IPS-20b (cell line): ENCODE measurements at regions not wholly inside any gene's neighbourhood (a gene's known extent, or its start where the extent isn't known, plus 50 kb on each side); places are given as distances from the start of the nearest gene placed in this dataset.

Experiments
- H3K27ac ChIP-seq: one replicate; pipeline ENCODE4 v1.5.1; 2013; ENCODE audit warnings: low read length
- H3K27me3 ChIP-seq: 2 replicates; pipeline ENCODE4 v1.6.1; 2013; ENCODE audit warnings: mild to moderate bottlenecking, low read length, inconsistent platforms; ENCODE audit not compliant: insufficient read depth
- H3K36me3 ChIP-seq: 2 replicates; pipeline ENCODE4 v1.6.1; 2013; ENCODE audit warnings: low read depth, mild to moderate bottlenecking, inconsistent platforms, low read length, moderate library complexity; ENCODE audit not compliant: insufficient read depth
- H3K4me1 ChIP-seq: 2 replicates; pipeline ENCODE4 v1.6.1; 2013; ENCODE audit warnings: mild to moderate bottlenecking, control low read depth, inconsistent platforms, low read length, moderate library complexity; ENCODE audit not compliant: insufficient read depth
- H3K4me3 ChIP-seq: 2 replicates; pipeline ENCODE4 v1.5.1; 2013; ENCODE audit warnings: mild to moderate bottlenecking, low read length, inconsistent platforms
- H3K9ac ChIP-seq: 2 replicates; pipeline ENCODE4 v1.6.1; 2013; ENCODE audit warnings: low read depth, mild to moderate bottlenecking, inconsistent platforms, low read length, moderate library complexity
- H3K9me3 ChIP-seq: 2 replicates; pipeline ENCODE4 v1.6.1; 2013; ENCODE audit warnings: mild to moderate bottlenecking, low read depth, low read length, inconsistent platforms; ENCODE audit not compliant: insufficient read depth

- no peaks in the 10 kb centered on the region for H3K27me3 ChIP-seq
- H3K4me3 ChIP-seq, result no peak overlapping the region
- no peak overlapping the region for H3K9ac ChIP-seq
- peaks cover 7% of the 10 kb centered on the region for H3K4me1 ChIP-seq
- H3K27ac ChIP-seq, result no peak overlapping the region
- H3K9me3 ChIP-seq, result no peaks in the 10 kb centered on the region
- no peaks in the 10 kb centered on the region for H3K36me3 ChIP-seq
Measured at GRCh38 chr2:175829741-175830140, 172.3 kb downstream of the LNPK start.

DNA sequence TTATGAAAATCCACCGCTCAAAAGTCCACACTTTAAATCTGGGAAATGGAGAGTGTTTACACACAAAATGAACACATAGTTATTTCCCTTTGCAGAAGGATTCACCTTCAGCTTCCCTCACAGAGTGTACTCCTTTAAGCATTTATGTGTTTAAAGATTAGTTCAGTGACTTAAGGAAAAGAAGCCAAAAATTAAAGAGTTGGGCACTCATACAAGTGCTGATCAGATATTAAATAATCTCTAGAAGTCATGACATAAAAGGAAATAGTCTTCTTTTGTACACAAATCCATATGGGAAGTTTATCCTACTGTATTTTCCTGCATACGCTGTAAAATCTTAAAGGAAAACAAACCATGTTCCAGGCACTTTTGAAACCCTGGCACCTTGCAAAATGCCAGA, 174.2 kb downstream of the LNPK start:
- H3K27me3 ChIP-seq, result no peaks in the 10 kb centered on the region
- no peak overlapping the region for H3K4me3 ChIP-seq
- peaks cover 6% of the 10 kb centered on the region; the same call in 1 of the 2 replicates for H3K4me1 ChIP-seq
- H3K9me3 ChIP-seq, result no peaks in the 10 kb centered on the region
- no peak overlapping the region for H3K9ac ChIP-seq
- no peaks in the 10 kb centered on the region for H3K36me3 ChIP-seq
- no peak overlapping the region for H3K27ac ChIP-seq

DNA sequence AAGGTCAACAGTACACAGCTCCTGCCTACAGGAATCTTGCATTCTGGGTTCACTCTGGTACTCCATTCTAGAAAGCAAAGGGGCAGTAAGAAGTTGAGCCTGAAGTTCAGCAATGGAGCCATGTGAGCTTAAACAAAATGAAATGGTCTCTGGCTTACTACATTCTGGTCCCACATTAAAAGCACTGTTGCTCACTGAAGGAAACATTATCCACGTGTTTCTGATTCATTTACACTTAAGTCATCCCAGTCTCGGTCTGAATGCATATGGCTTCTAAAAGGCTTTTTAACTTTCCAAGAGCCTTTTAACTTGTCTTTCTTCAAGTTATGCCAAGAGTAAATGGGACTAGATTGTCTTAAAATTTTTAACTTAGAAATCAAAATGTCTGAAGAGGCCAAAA, 177.8 kb downstream of the LNPK start:
- H3K4me1 ChIP-seq, result peaks cover 7% of the 10 kb centered on the region; the same call in 1 of the 2 replicates
- H3K4me3 ChIP-seq, result no peak overlapping the region
- no peak overlapping the region for H3K27ac ChIP-seq
- no peaks in the 10 kb centered on the region for H3K36me3 ChIP-seq
- H3K9ac ChIP-seq, result no peak overlapping the region
- no peaks in the 10 kb centered on the region for H3K9me3 ChIP-seq
- H3K27me3 ChIP-seq, result no peaks in the 10 kb centered on the region

- Histone ChIP-seq H3K4me1 (peaks cover 7% of the 10 kb centered on the region; the same call in 1 of the 2 replicates), H3K27ac (no peak overlapping the region), H3K9me3 (no peaks in the 10 kb centered on the region), H3K27me3 (no peaks in the 10 kb centered on the region), H3K36me3 (no peaks in the 10 kb centered on the region), H3K4me3 (no peak overlapping the region), H3K9ac (no peak overlapping the region)
Measured at GRCh38 chr2:175823707-175824073, 178.4 kb downstream of the LNPK start.

- Histone ChIP-seq H3K27me3 (no peaks in the 10 kb centered on the region), H3K4me1 (peaks cover 7% of the 10 kb centered on the region; the same call in 1 of the 2 replicates), H3K9ac (no peak overlapping the region), H3K36me3 (no peaks in the 10 kb centered on the region), H3K9me3 (no peaks in the 10 kb centered on the region), H3K4me3 (no peak overlapping the region), H3K27ac (no peak overlapping the region)
Measured at GRCh38 chr2:175823002-175823706, 178.9 kb downstream of the LNPK start.

- Histone ChIP-seq H3K4me3 (no peak overlapping the region), H3K27ac (no peak overlapping the region), H3K9ac (no peak overlapping the region)
Measured at GRCh38 chr2:175817221-175817620, 184.8 kb downstream of the LNPK start.

GRCh38 chr2:175815537-175815936, 186.5 kb downstream of the LNPK start:
- Histone ChIP-seq H3K9ac (no peak overlapping the region), H3K4me1 (no peaks in the 10 kb centered on the region), H3K9me3 (peaks cover 17% of the 10 kb centered on the region), H3K27ac (no peak overlapping the region), H3K4me3 (no peak overlapping the region), H3K27me3 (no peaks in the 10 kb centered on the region), H3K36me3 (no peaks in the 10 kb centered on the region)

More at GRCh38 chr2:175817221-175817620, 184.8 kb downstream of the LNPK start:
- no peaks in the 10 kb centered on the region for H3K27me3 ChIP-seq
- H3K4me1 ChIP-seq, result no peaks in the 10 kb centered on the region
- H3K9me3 ChIP-seq, result peaks cover 17% of the 10 kb centered on the region
- H3K36me3 ChIP-seq, result no peaks in the 10 kb centered on the region

- H3K4me1 ChIP-seq, result no peaks in the 10 kb centered on the region
- H3K36me3 ChIP-seq, result no peaks in the 10 kb centered on the region
- no peaks in the 10 kb centered on the region for H3K27me3 ChIP-seq
Measured at GRCh38 chr2:175811971-175812370, 190.1 kb downstream of the LNPK start.

DNA sequence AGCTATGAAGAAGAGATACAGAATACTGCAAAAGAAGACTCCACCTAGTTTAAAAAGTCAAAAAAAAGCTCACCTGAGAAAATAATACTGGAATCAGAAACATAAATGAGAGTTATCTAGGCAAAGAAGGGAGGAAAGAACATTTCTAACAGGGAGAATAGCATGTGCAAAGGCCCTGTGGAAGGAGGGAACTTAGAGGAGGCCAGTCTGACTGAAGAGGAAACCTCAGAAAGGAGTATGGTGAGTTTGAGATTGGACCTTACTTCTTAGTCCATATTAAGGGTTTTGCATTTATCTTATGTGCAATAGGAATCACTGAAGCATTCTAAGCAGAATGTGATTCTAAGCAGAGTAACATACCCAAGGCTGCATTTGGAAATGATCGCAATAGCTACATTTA, 193.2 kb downstream of the LNPK start:
- Histone ChIP-seq H3K27ac (no peak overlapping the region), H3K4me3 (no peak overlapping the region), H3K4me1 (no peaks in the 10 kb centered on the region), H3K9me3 (no peaks in the 10 kb centered on the region), H3K27me3 (no peaks in the 10 kb centered on the region), H3K36me3 (no peaks in the 10 kb centered on the region), H3K9ac (no peak overlapping the region)

More at GRCh38 chr2:175811971-175812370, 190.1 kb downstream of the LNPK start:
- H3K9ac ChIP-seq, result no peak overlapping the region
- no peak overlapping the region for H3K27ac ChIP-seq
- H3K9me3 ChIP-seq, result peaks cover 12% of the 10 kb centered on the region
- no peak overlapping the region for H3K4me3 ChIP-seq

GRCh38 chr2:175808078-175808477, 194.0 kb downstream of the LNPK start:
- no peaks in the 10 kb centered on the region for H3K4me1 ChIP-seq
- no peak overlapping the region for H3K4me3 ChIP-seq
- H3K36me3 ChIP-seq, result no peaks in the 10 kb centered on the region
- H3K9ac ChIP-seq, result no peak overlapping the region
- no peaks in the 10 kb centered on the region for H3K27me3 ChIP-seq
- H3K27ac ChIP-seq, result no peak overlapping the region
- H3K9me3 ChIP-seq, result no peaks in the 10 kb centered on the region

DNA sequence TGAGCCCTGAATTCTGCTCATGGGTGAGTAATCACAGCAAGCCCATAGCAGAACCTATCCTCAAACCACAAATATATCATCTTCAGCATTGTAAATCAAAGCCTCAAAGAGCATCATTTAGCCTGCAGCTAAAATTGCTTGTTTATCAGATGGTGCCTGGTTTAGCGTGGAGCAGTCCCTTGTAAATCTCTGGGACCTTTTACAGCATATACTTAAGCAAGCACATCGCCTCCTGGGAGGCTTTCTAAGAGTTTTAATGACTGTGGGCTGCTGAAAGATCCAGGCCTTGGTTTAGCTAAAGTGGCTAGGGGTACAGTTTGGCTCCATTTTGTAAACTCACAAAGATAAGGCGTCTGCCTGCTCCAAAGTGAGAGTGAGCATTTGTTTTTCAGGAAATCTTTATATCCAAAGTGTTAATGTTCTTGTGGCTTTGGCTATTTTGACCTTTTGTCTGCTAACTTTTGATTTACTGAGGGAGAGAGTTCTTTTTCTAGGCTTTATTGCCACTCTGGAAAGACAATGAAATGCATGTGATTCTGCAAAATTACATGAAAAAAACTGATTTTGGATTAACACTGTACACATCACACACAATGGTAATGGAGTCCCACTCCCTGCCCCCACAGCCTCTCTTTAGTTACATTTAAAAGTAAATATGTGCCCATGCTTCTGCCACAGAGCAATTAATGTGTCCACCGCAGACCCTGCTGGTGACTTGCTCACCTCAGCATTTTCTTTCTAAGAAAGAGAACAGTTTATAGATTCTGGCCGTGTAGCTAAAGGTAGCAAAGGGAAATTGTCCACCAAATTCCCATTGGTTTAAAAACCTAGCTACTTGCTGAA, 194.8 kb downstream of the LNPK start:
- Histone ChIP-seq H3K27me3 (no peaks in the 10 kb centered on the region), H3K4me1 (no peaks in the 10 kb centered on the region), H3K9ac (no peak overlapping the region), H3K4me3 (no peak overlapping the region), H3K9me3 (no peaks in the 10 kb centered on the region), H3K27ac (no peak overlapping the region), H3K36me3 (no peaks in the 10 kb centered on the region)

- H3K4me3 ChIP-seq, result no peak overlapping the region
- H3K36me3 ChIP-seq, result no peaks in the 10 kb centered on the region
- no peak overlapping the region for H3K27ac ChIP-seq
- H3K27me3 ChIP-seq, result no peaks in the 10 kb centered on the region
- no peaks in the 10 kb centered on the region for H3K9me3 ChIP-seq
- H3K9ac ChIP-seq, result no peak overlapping the region
- no peaks in the 10 kb centered on the region for H3K4me1 ChIP-seq
Measured at GRCh38 chr2:175806570-175806969, 195.5 kb downstream of the LNPK start.
